ENCODE measurements at regions not wholly inside any gene's neighbourhood (a gene's known extent, or its start where the extent isn't known, plus 50 kb on each side); places are given as distances from the start of the nearest gene placed in this dataset.
"Not testable (repeated sequence)": the region's sequence is repeated elsewhere in the genome, so short reads cannot be mapped to it uniquely, and the experiment has no call there.

GRCh38 chr4:45215976-45216542 lies 489.7 kb upstream of the GNPDA2 start:
- DNase-seq (ENCODE audit: low read depth in 1 of 2, low spot score in 1 of 2): no peak
- Histone ChIP-seq H3K27ac (replicated peaks) (no peak overlapping the region), H3K4me3 (replicated peaks; ENCODE audit: insufficient read depth, low read length) (no peak overlapping the region), H3K27me3 (ENCODE audit: insufficient read depth, poor library complexity, severe bottlenecking) (no peaks in the 10 kb centered on the region)
- TF ChIP-seq POLR2AphosphoS5 (IDR thresholded peaks at IDR 0.05; ENCODE audit: low read depth): no peak
- TF ChIP-seq SPI1 (IDR thresholded peaks at IDR 0.05; ENCODE audit: borderline replicate concordance, low read depth): no peak
- no peak for TF ChIP-seq CTCF (IDR thresholded peaks at IDR 0.05; ENCODE audit: insufficient read depth, low read length)
- TF ChIP-seq GABPA (IDR thresholded peaks at IDR 0.05; ENCODE audit: low read depth): no peak
- no peak for TF ChIP-seq REST (IDR thresholded peaks at IDR 0.05; ENCODE audit: insufficient replicate concordance, low read depth)

- not testable (repeated sequence) for H3K27me3 ChIP-seq (ENCODE audit: insufficient read depth, poor library complexity, severe bottlenecking); DNase-seq (ENCODE audit: low read depth in 1 of 2, low spot score in 1 of 2); H3K4me3 ChIP-seq (replicated peaks; ENCODE audit: insufficient read depth, low read length); H3K27ac ChIP-seq (replicated peaks)
Observed at GRCh38 chr4:45208476-45208875, 482.1 kb upstream of the GNPDA2 start.

GRCh38 chr4:45207864-45208331 lies 481.5 kb upstream of the GNPDA2 start:
- not testable (repeated sequence) for H3K27me3 ChIP-seq (ENCODE audit: insufficient read depth, poor library complexity, severe bottlenecking); H3K4me3 ChIP-seq (replicated peaks; ENCODE audit: insufficient read depth, low read length); DNase-seq (ENCODE audit: low read depth in 1 of 2, low spot score in 1 of 2); H3K27ac ChIP-seq (replicated peaks)

GRCh38 chr4:45207241-45207863 lies 481.0 kb upstream of the GNPDA2 start:
- not testable (repeated sequence) for H3K4me3 ChIP-seq (replicated peaks; ENCODE audit: insufficient read depth, low read length)

GRCh38 chr4:45199736-45200135 lies 473.4 kb upstream of the GNPDA2 start:
- Histone ChIP-seq H3K4me3 (replicated peaks; ENCODE audit: insufficient read depth, low read length) (no peak overlapping the region), H3K27me3 (ENCODE audit: insufficient read depth, poor library complexity, severe bottlenecking) (no peaks in the 10 kb centered on the region), H3K27ac (replicated peaks) (no peak overlapping the region)
- TF ChIP-seq REST (IDR thresholded peaks at IDR 0.05; ENCODE audit: insufficient replicate concordance, low read depth): no peak
- no peak for TF ChIP-seq GABPA (IDR thresholded peaks at IDR 0.05; ENCODE audit: low read depth)
- DNase-seq (ENCODE audit: low read depth in 1 of 2, low spot score in 1 of 2): no peak

More at GRCh38 chr4:45207241-45207863, 481.0 kb upstream of the GNPDA2 start:
- not testable (repeated sequence) for H3K27me3 ChIP-seq (ENCODE audit: insufficient read depth, poor library complexity, severe bottlenecking); H3K27ac ChIP-seq (replicated peaks); DNase-seq (ENCODE audit: low read depth in 1 of 2, low spot score in 1 of 2)

GRCh38 chr4:45188501-45188900 lies 462.1 kb upstream of the GNPDA2 start:
- Histone ChIP-seq H3K27ac (replicated peaks) (no peak overlapping the region), H3K27me3 (ENCODE audit: insufficient read depth, poor library complexity, severe bottlenecking) (no peaks in the 10 kb centered on the region), H3K4me3 (replicated peaks; ENCODE audit: insufficient read depth, low read length) (no peak overlapping the region)
- no peak for DNase-seq (ENCODE audit: low read depth in 1 of 2, low spot score in 1 of 2)
- no peak for TF ChIP-seq GABPA (IDR thresholded peaks at IDR 0.05; ENCODE audit: low read depth)
- TF ChIP-seq REST (IDR thresholded peaks at IDR 0.05; ENCODE audit: insufficient replicate concordance, low read depth): no peak
- no peak for TF ChIP-seq POLR2AphosphoS5 (IDR thresholded peaks at IDR 0.05; ENCODE audit: low read depth)
- TF ChIP-seq CTCF (IDR thresholded peaks at IDR 0.05; ENCODE audit: insufficient read depth, low read length): no peak
- TF ChIP-seq SPI1 (IDR thresholded peaks at IDR 0.05; ENCODE audit: borderline replicate concordance, low read depth): no peak
